ENCODE measurements at regions not wholly inside any gene's neighbourhood (a gene's known extent, or its start where the extent isn't known, plus 50 kb on each side); places are given as distances from the start of the nearest gene placed in this dataset.

DNA sequence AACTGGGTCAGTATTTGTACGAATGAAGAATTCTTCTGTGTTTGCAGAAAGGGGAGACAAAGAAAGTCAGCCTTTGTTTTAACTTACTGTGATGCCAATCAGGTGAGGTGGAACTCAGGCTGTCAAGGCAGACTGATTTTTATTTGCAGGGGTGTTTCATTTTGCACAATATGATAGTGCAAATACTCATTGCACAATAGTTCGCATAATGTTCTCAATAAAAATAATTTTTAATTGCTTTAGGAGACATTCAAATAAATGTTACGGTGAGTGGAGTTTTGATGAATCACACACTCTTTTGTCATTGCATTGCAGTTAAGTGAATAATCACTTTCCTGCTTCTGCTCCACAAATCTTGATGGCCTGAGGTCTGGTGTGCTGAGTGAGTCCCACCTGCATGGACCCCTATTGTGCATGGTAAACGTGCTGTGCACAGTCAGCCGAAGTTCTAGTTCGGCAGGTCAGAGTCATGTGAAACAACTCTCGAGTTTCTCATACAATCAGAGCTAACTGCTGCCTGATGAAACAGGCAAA lies 141.3 kb upstream of the FZD8 start:
- FAIRE-seq = no peak
- H2AFZ ChIP-seq (ENCODE audit: low read length) = no peak overlapping the region
- H3K27me3 ChIP-seq (replicated peaks in 1 of 4; ENCODE audit: control insufficient read depth in 3 of 4, extremely low read depth in 1 of 4, insufficient read depth in 3 of 4, low read length in 3 of 4) = no peaks in the 10 kb centered on the region
- no peak overlapping the region for H3K9ac ChIP-seq (replicated peaks in 1 of 4; ENCODE audit: extremely low read depth in 1 of 4, low read depth in 3 of 4, low read length in 3 of 4)
- H2AK5ac ChIP-seq (ENCODE audit: low read depth, low read length) = no peak overlapping the region
- no peaks in the 10 kb centered on the region for H4K20me1 ChIP-seq (replicated peaks in 1 of 2; ENCODE audit: control insufficient read depth in 1 of 2, insufficient read depth in 2 of 2, low read length in 2 of 2)
- no peak overlapping the region for H2BK120ac ChIP-seq (replicated peaks; ENCODE audit: low read depth, low read length)
- no peak overlapping the region for H4K8ac ChIP-seq (ENCODE audit: extremely low read depth, insufficient read depth, low read length)
- no peak overlapping the region for H3K4ac ChIP-seq (replicated peaks; ENCODE audit: insufficient read length, low read depth, low read length)
- peaks cover 0 to 9% (median 2%) of the 10 kb centered on the region in 4 experiments; a peak in 2 of 7 replicates for H3K4me1 ChIP-seq (replicated peaks in 1 of 4; ENCODE audit: control insufficient read depth in 3 of 4, insufficient read depth in 4 of 4, low read length in 3 of 4)
- H3K23ac ChIP-seq (ENCODE audit: insufficient read length) = no peak overlapping the region
- H3K9me3 ChIP-seq (ENCODE audit: insufficient read depth in 2 of 2, low read depth in 1 of 2, low read length in 1 of 2) = peaks cover 0 to 6% of the 10 kb centered on the region in 2 experiments; a peak in 2 of 4 replicates
- peak overlapping the region; percentile 44 for H4K91ac ChIP-seq (replicated peaks; ENCODE audit: insufficient read length, low read length)
- WGBS, 2 experiments (ENCODE audit: extremely low coverage in 1 of 2, insufficient coverage in 1 of 2, insufficient read length in 1 of 2, insufficient replicate concordance in 2 of 2, low coverage in 1 of 2, low lambda C conversion rate in 2 of 2, missing lambda C conversion rate in 1 of 2) = 85% methylated on average over 7 of the region's 7 CpGs; no CpG with 5 or more reads in 1 of the 2 experiments
- H2BK12ac ChIP-seq (ENCODE audit: low read depth, low read length) = no peak overlapping the region
- POLR2A ChIA-PET (ENCODE audit: partially characterized antibody) = no interaction called here
- no peaks in the 10 kb centered on the region for H3K79me1 ChIP-seq (ENCODE audit: low read depth, low read length)
- no peak overlapping the region for H2BK15ac ChIP-seq (ENCODE audit: low read length)
- no peak overlapping the region for H2BK5ac ChIP-seq (ENCODE audit: low read depth, low read length)
- H3K4me3 ChIP-seq (ENCODE audit: extremely low read depth in 1 of 4, insufficient read depth in 2 of 4, low read depth in 3 of 4, low read length in 4 of 4) = no peak overlapping the region
- no peak overlapping the region for H4K5ac ChIP-seq (ENCODE audit: insufficient read length, low read depth, low read length)
- H3K56ac ChIP-seq (replicated peaks; ENCODE audit: insufficient read length, low read depth, low read length) = no peak overlapping the region
- H2BK20ac ChIP-seq (ENCODE audit: low read length) = no peak overlapping the region
- no peaks in the 10 kb centered on the region; a peak in 1 of 8 replicates for H3K36me3 ChIP-seq (ENCODE audit: control insufficient read depth in 2 of 4, insufficient read depth in 4 of 4, low read length in 3 of 4)
- no peak for DNase-seq (ENCODE audit: low read depth in 1 of 2, low spot score in 2 of 2)
- no peak overlapping the region for H3K4me2 ChIP-seq (ENCODE audit: insufficient read depth in 1 of 2, low read depth in 2 of 2, low read length in 2 of 2)
- CTCF ChIA-PET (ENCODE audit: partially characterized antibody) = interaction anchor here (0.6 to 1.7 kb wide), 4 partner anchors 10 to 91 kb away, joined by 3 to 5 read pairs (median 4); no protein-coding TSS in a partner anchor
- H3K14ac ChIP-seq (ENCODE audit: insufficient read length) = no peak overlapping the region
- H3K23me2 ChIP-seq (ENCODE audit: low read depth, low read length) = no peaks in the 10 kb centered on the region
- no peak overlapping the region for H3K27ac ChIP-seq (ENCODE audit: low read depth, low read length)
- H3K18ac ChIP-seq (ENCODE audit: extremely low read depth, low read length) = no peak overlapping the region
- H3K79me2 ChIP-seq (ENCODE audit: control insufficient read depth in 1 of 2, insufficient read depth in 2 of 2, low read length in 2 of 2) = no peaks in the 10 kb centered on the region
- TF ChIP-seq TCF12 (IDR thresholded peaks at IDR 0.05; ENCODE audit: low read depth, low read length) (no peak), RAD21 (IDR thresholded peaks at IDR 0.05 in 1 of 2, conservative IDR thresholded peaks at IDR 0.05 in 1 of 2; ENCODE audit: low read depth in 2 of 2, low read length in 2 of 2) (no peak), SP1 (IDR thresholded peaks at IDR 0.05; ENCODE audit: low read depth, low read length) (no peak), FOSL1 (IDR thresholded peaks at IDR 0.05; ENCODE audit: insufficient read depth, low read depth, low read length) (no peak), JUN (IDR thresholded peaks at IDR 0.05; ENCODE audit: low read depth, low read length) (no peak), TBP (IDR thresholded peaks at IDR 0.05; ENCODE audit: low read depth, low read length) (no peak), JUND (IDR thresholded peaks at IDR 0.05; ENCODE audit: low read length) (no peak), HDAC2 (IDR thresholded peaks at IDR 0.05; ENCODE audit: borderline replicate concordance in 1 of 2, low read depth in 2 of 2, low read length in 2 of 2) (no peak), EZH2 (IDR thresholded peaks at IDR 0.05; ENCODE audit: low read depth, low read length, severe bottlenecking) (no peak), CEBPB (IDR thresholded peaks at IDR 0.05; ENCODE audit: low read depth, low read length) (no peak), RXRA (IDR thresholded peaks at IDR 0.05; ENCODE audit: insufficient read depth, low read depth, low read length) (no peak), TEAD4 (IDR thresholded peaks at IDR 0.05; ENCODE audit: low read depth, low read length) (no peak), CBX8 (IDR thresholded peaks at IDR 0.05; ENCODE audit: borderline replicate concordance, low read depth, low read length) (no peak), SAP30 (IDR thresholded peaks at IDR 0.05; ENCODE audit: insufficient read depth, insufficient replicate concordance, low read length) (no peak)
